Nephron progenitor cell (in vitro differentiated cells): ENCODE measurements at regions not wholly inside any gene's neighbourhood (a gene's known extent, or its start where the extent isn't known, plus 50 kb on each side); places are given as distances from the start of the nearest gene placed in this dataset.
A peak's percentile ranks its signal among the peaks of the same experiment; 100 is the strongest.
"Not testable (repeated sequence)": the region's sequence is repeated elsewhere in the genome, so short reads cannot be mapped to it uniquely, and the experiment has no call there.

Experiments used
- DNase-seq: peaks from one replicate; pipeline ENCODE4 v3.0.0; 2021
- H3K27ac Mint-ChIP-seq: 2 replicates; pipeline ENCODE4 v1.8.0; 2021; ENCODE audit warnings: mild to moderate bottlenecking, moderate library complexity, mixed read lengths
- H3K27me3 Mint-ChIP-seq: 2 replicates; pipeline ENCODE4 v1.8.0; 2021; ENCODE audit warnings: mild to moderate bottlenecking, low read depth, mixed read lengths; ENCODE audit not compliant: poor library complexity
- H3K36me3 Mint-ChIP-seq: 2 replicates; pipeline ENCODE4 v1.8.0; 2021; ENCODE audit warnings: low read depth, mixed read lengths
- H3K4me1 Mint-ChIP-seq: 2 replicates; pipeline ENCODE4 v1.8.0; 2021; ENCODE audit warnings: mixed read lengths
- H3K4me3 Mint-ChIP-seq: 2 replicates; pipeline ENCODE4 v1.8.0; 2021; ENCODE audit warnings: mild to moderate bottlenecking, moderate library complexity, mixed read lengths
- H3K9me3 Mint-ChIP-seq: 2 replicates; pipeline ENCODE4 v1.8.0; 2021; ENCODE audit warnings: mild to moderate bottlenecking, moderate library complexity, mixed read lengths
- CTCF ChIP-seq: fragments of 200-600 bp; sonication (generic); IDR thresholded peaks from 2 replicates; pipeline ENCODE4 v1.5.0; 2021; ENCODE audit warnings: antibody characterized with exemption

GRCh38 chr6:141510803-141511202 is 621.9 kb upstream of the GJE1 start:
- H3K27me3 Mint-ChIP-seq = peaks cover 4% of the 10 kb centered on the region
- no peak for TF ChIP-seq CTCF
- no peaks in the 10 kb centered on the region for H3K4me1 Mint-ChIP-seq
- no peak overlapping the region for H3K4me3 Mint-ChIP-seq
- H3K36me3 Mint-ChIP-seq = peaks cover 5% of the 10 kb centered on the region
- H3K27ac Mint-ChIP-seq = no peak overlapping the region
- DNase-seq = no peak
- peaks cover 11% of the 10 kb centered on the region for H3K9me3 Mint-ChIP-seq

- Mint-ChIP-seq H3K27ac (peak overlapping the region; percentile 42), H3K36me3 (peaks cover 12% of the 10 kb centered on the region), H3K9me3 (peaks cover 29% of the 10 kb centered on the region)
- not testable (repeated sequence) for H3K4me1 Mint-ChIP-seq, H3K27me3 Mint-ChIP-seq, H3K4me3 Mint-ChIP-seq, DNase-seq
Measured at GRCh38 chr6:141506062-141506461, 626.7 kb upstream of the GJE1 start.

GRCh38 chr6:141504318-141504717 is 628.4 kb upstream of the GJE1 start:
- peaks cover 29% of the 10 kb centered on the region for H3K9me3 Mint-ChIP-seq
- H3K27ac Mint-ChIP-seq, H3K27me3 Mint-ChIP-seq, H3K4me3 Mint-ChIP-seq, H3K4me1 Mint-ChIP-seq, DNase-seq: not testable (repeated sequence)
- H3K36me3 Mint-ChIP-seq = peaks cover 12% of the 10 kb centered on the region

- TF ChIP-seq CTCF = no peak
Measured at GRCh38 chr6:141501616-141502015, 631.1 kb upstream of the GJE1 start.

GRCh38 chr6:141498977-141499376 is 633.7 kb upstream of the GJE1 start:
- Mint-ChIP-seq H3K4me3 (no peak overlapping the region), H3K4me1 (no peaks in the 10 kb centered on the region), H3K9me3 (peaks cover 8% of the 10 kb centered on the region), H3K27me3 (no peaks in the 10 kb centered on the region), H3K36me3 (no peaks in the 10 kb centered on the region), H3K27ac (no peak overlapping the region)
- DNase-seq = no peak
- TF ChIP-seq CTCF = no peak

More at GRCh38 chr6:141501616-141502015, 631.1 kb upstream of the GJE1 start:
- H3K9me3 Mint-ChIP-seq = peaks cover 29% of the 10 kb centered on the region
- no peaks in the 10 kb centered on the region for H3K4me1 Mint-ChIP-seq
- peaks cover 5% of the 10 kb centered on the region for H3K27me3 Mint-ChIP-seq
- H3K27ac Mint-ChIP-seq = no peak overlapping the region
- no peak for DNase-seq
- H3K4me3 Mint-ChIP-seq = no peak overlapping the region
- peaks cover 12% of the 10 kb centered on the region for H3K36me3 Mint-ChIP-seq

- DNase-seq = no peak
- TF ChIP-seq CTCF = no peak
- H3K27ac Mint-ChIP-seq = no peak overlapping the region
- H3K36me3 Mint-ChIP-seq = no peaks in the 10 kb centered on the region
- H3K27me3 Mint-ChIP-seq = no peaks in the 10 kb centered on the region
- no peaks in the 10 kb centered on the region for H3K4me1 Mint-ChIP-seq
- peaks cover 8% of the 10 kb centered on the region for H3K9me3 Mint-ChIP-seq
- H3K4me3 Mint-ChIP-seq = no peak overlapping the region
Measured at GRCh38 chr6:141492521-141493284, 640.0 kb upstream of the GJE1 start.

- Mint-ChIP-seq H3K27ac (no peak overlapping the region), H3K9me3 (peaks cover 4% of the 10 kb centered on the region), H3K27me3 (no peaks in the 10 kb centered on the region), H3K4me3 (no peak overlapping the region), H3K36me3 (no peaks in the 10 kb centered on the region), H3K4me1 (no peaks in the 10 kb centered on the region)
- TF ChIP-seq CTCF = no peak
- no peak for DNase-seq
Measured at GRCh38 chr6:141491684-141492083, 641.0 kb upstream of the GJE1 start.
